Hematopoietic multipotent progenitor cell treated with erythropoietin and hydrocortisone succinate and interleukin-3 and kit ligand, for 6 days (in vitro differentiated cells): ENCODE measurements at regions not wholly inside any gene's neighbourhood (a gene's known extent, or its start where the extent isn't known, plus 50 kb on each side); places are given as distances from the start of the nearest gene placed in this dataset.
"Not testable (repeated sequence)": the region's sequence is repeated elsewhere in the genome, so short reads cannot be mapped to it uniquely, and the experiment has no call there.

Experiments
- DNase-seq: peaks from one replicate; pipeline ENCODE4 v3.0.0-alpha.2; 2015

GRCh38 chr3:98644168-98644567 is 50.8 kb upstream of the CPOX start:
- no peak for DNase-seq

GRCh38 chr3:98645039-98645438 is 51.6 kb upstream of the CPOX start:
- no peak for DNase-seq

DNA sequence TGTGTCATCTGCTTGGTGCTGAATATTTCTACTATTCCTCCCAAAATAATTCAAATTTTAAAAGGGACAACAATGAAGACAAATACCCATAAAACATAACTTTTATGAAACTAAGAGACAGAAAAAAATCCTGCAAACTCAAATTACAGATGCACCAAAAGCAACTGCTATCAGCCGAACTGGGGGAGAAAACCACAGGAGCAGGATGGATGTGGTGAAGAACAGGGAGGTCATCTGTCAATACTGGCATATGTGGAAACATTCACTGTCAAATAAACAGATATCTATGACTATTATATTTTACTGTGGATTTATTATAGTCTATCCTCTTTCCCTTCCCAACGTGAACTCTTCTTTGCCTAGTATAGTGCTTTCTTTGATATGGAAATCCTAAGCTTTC is 53.3 kb upstream of the CPOX start:
- no peak for DNase-seq

DNA sequence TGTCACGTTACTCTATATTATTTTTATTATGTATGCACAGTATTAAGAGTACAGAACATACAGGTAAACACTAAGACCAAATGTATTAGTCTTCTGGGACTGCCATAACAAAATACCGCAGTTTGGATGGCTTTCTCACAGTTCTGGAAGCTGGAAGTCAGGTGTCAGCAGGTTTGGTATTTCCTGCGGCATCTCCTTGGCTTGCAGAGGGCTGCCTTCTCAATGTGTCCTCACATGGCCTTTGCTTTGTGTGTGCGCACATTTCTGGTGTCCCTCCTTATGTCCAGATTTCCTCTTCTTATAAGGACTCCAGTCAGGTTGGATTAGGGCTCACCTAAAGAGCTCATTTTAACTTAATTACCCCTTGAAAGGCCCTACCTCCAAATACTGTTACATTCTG is 53.8 kb upstream of the CPOX start:
- no peak for DNase-seq

GRCh38 chr3:98650971-98651779 is 57.8 kb upstream of the CPOX start:
- no peak for DNase-seq

DNA sequence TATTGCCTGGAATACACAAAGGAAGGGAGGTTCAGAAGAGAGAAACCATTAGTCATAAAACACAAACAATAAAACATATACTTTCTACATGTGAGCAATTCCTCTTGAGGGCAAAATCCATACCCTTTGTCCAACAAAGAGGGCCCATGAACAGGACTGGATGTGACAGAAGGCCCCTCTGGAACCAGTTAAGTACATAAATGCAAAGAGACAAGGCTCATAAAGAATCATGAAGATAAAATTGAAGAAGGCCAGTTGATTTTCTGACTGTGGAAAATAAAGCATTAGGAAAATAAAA is 58.3 kb upstream of the CPOX start:
- no peak for DNase-seq

DNA sequence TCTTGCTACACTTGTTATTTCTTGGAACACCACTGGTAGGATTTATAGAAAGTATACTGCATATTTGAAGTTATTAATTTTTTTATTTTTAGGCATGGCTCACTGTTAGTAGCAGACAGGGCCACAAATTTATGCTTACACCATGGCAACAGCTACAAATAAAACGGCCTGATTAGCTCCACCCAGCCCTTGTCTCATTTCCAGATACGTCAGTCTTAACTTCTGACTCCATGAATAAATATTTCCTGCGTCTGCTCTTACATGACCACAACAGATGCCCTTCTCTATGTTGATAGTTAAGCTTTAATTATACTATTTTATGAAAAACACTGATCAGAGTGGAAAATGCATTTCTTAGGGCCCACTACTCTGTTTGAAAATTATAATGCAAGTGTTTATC is 62.3 kb upstream of the CPOX start:
- peak; percentile 26 for DNase-seq

- DNase-seq = peak; percentile 54
Observed at GRCh38 chr3:98657457-98657856, 64.0 kb upstream of the CPOX start.

GRCh38 chr3:98662699-98663098 is 69.3 kb upstream of the CPOX start:
- DNase-seq = no peak

DNA sequence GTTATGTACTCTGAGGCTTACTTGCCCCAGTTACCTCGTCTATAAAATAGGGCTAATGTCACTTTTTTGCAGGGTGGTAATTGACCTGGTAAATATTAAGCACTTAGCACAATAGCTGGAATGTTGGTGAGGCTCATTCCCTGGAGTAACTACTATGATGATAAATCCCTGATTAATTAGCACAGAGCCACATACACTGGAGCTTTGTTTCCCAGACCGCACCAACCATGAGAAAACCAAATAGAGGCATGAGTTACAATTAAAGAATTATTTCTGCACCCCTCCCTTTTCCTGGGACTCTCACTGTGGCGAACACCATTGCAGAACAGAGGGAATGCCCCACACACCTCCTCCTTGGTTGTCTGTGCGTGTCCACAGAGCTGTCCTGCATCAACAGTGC is 76.6 kb upstream of the CPOX start:
- no peak for DNase-seq

- DNase-seq = no peak
Observed at GRCh38 chr3:98679986-98680385, 83.2 kb upstream of the ST3GAL6 start.

- no peak for DNase-seq
Observed at GRCh38 chr3:98680723-98681122, 82.4 kb upstream of the ST3GAL6 start.

GRCh38 chr3:98681486-98681885 is 81.7 kb upstream of the ST3GAL6 start:
- no peak for DNase-seq

- not testable (repeated sequence) for DNase-seq
Observed at GRCh38 chr3:98682391-98682790, 80.7 kb upstream of the ST3GAL6 start.

- DNase-seq = no peak
Observed at GRCh38 chr3:98688363-98688762, 74.8 kb upstream of the ST3GAL6 start.

- no peak for DNase-seq
Observed at GRCh38 chr3:98690876-98691275, 72.3 kb upstream of the ST3GAL6 start.

DNA sequence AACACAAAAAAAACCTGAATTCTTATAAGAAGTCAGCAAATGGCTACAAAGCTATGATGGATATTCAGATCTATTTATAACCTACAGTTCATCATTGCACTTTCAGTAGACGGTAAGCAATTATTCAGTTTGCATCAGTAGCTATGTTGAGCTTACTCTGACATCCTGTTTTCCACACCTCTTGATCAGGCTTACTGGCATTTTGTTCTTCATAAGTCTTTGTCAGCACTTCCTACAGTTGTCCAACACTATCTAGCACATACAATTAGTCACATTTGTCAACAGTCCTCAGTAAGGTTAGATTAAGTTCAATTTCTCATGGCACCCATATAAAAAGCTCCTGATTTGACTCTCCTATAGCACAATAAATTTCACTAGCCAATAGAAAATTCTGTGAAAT is 71.2 kb upstream of the ST3GAL6 start:
- DNase-seq = no peak

- peak; percentile 6 for DNase-seq
Observed at GRCh38 chr3:98692787-98693473, 70.2 kb upstream of the ST3GAL6 start.

DNA sequence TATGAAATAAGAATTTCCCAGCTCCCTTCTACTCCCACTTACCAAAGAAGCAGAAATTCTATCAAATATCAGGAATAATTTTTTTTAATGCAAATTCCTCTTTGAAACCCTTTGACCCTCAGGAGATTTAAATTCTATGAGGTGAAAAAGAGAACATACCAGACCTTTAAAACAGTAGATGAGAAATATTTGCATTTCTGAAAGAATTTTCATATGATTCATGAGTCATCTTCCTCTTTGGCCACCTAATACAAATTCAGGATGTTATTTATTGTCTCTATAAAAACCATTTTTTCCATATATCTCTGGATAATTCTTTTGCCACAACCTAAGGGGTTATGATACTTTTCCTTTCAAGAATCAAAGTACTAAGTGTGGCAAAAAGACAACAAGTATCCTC is 67.3 kb upstream of the ST3GAL6 start:
- DNase-seq = no peak

DNA sequence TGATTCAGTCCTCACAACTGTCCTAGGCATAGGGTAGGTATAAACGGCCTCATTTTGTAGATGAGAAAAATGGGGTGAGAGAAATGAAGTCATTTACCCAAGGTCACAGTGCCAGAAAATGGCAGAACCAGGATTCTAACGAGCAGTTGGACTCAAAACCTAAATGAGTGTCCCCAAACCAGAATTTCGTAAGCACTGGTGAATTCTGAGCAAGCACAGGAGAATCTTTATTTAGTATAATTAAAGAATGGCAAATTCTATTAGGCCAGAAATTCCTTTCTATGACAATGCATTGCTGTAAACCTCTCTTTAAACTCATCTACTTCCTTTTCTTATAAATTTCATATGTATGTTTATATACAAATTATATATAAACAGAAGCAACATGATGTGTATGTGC is 66.8 kb upstream of the ST3GAL6 start:
- DNase-seq = not testable (repeated sequence)

DNA sequence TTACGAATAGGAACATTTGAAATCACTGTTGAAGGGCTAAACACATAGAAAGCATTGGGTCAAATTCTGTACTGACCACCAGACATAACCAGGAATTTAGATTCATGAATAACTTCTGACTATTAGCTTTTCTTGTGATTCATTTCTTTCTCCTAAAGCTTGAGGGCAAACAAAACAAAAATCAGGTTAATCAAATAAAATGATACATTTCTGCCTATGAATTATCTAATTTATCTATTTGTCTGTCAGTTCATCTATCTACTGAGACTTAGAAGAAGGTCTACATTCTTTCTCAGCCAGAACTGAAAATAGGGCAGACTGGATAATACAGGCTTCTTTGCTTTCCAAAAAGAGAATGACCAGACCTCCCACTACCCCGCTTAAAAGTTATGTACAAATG is 65.9 kb upstream of the ST3GAL6 start:
- DNase-seq = no peak

- DNase-seq = no peak
Observed at GRCh38 chr3:98699132-98699531, 64.0 kb upstream of the ST3GAL6 start.

DNA sequence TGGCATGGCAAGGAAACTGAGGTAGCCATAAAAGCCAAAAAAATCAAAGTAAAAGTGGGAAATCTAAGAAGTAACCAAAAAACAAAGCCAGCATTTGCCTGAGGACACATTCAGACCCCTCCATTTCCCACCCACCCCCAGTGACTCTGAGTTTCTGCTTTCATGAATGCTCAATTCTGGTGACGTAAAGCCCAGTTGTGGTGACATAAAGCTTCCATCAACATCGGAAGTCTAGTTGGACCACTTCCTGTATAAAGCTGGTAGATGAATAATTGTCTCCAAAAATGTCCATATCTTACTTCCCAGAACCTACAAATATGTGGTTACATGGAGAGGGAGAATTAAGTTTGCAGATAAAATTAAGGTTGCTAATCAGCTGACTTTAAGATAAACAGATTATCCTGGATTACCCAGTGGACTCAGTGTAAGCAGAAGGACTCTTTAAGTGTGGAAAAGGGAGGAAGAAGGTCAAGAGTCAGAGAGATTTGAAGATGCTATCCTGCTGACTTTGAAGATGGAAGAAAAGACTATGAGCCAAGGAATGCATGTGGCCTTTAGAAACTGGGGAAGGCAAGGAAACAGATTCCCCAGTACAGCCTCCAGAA is 62.0 kb upstream of the ST3GAL6 start:
- DNase-seq = no peak

DNA sequence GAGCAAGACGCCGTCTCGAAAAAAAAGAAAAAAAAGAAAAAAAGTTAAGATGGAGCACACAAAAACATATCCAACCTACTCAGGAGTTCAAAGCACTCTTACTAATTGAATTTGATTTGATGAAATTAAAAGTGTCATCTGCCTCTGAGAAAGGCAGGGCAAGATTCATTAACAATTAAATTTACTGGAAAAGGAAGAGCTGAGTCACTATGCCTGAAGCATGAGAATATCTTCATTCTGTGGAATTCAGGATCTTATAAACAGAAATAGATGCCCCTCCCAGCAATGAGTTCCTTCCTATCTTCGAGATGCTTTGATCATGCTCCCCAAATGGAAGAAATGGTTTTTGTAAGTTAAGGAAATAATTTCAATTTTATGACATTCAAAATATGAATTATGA is 61.0 kb upstream of the ST3GAL6 start:
- no peak for DNase-seq

DNA sequence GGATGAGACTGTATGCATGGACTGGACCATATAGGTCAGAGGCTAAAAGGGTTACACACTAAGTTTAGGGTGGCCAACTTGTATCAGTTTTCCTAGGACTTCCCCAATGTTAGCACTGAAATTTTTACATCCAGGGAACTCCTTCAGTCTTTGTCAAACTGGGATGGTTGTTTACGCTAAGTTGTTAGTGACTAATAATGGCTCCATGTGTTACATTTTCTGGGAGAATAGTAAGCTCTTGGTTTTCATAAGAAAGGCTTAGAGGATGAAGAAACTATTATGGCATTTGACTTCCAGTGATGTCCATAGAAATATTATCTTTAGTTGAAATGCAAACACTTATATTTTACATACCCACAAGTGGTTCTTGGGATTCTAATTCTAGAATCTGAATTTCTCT is 57.9 kb upstream of the ST3GAL6 start:
- no peak for DNase-seq
